Smooth muscle cell (in vitro differentiated cells): ENCODE measurements at regions not wholly inside any gene's neighbourhood (a gene's known extent, or its start where the extent isn't known, plus 50 kb on each side); places are given as distances from the start of the nearest gene placed in this dataset.

Source experiments
- DNase-seq: peaks from one replicate; lab custom pipeline; 2025; ENCODE audit not compliant: unreplicated experiment; lab: John Stamatoyannopoulos, UW
- H2AFZ ChIP-seq: fragments of 200-600 bp; sonication (generic); 2 replicates; pipeline ENCODE4 v1.6.0; 2016; ENCODE audit warnings: antibody characterized with exemption, low read depth, mild to moderate bottlenecking
- H3F3A ChIP-seq: fragments of 200-600 bp; sonication (generic); 2 replicates; pipeline ENCODE4 v1.6.0; 2017; ENCODE audit warnings: antibody characterized with exemption, low read depth
- H3K27ac ChIP-seq: fragments of 200-600 bp; sonication (generic); 2 replicates; pipeline ENCODE4 v1.5.1; 2016; ENCODE audit warnings: low read depth, mild to moderate bottlenecking
- H3K27me3 ChIP-seq: fragments of 200-600 bp; sonication (generic); 2 replicates; pipeline ENCODE4 v1.6.1; 2016; ENCODE audit warnings: low read depth, mild to moderate bottlenecking
- H3K36me3 ChIP-seq: fragments of 200-600 bp; sonication (generic); 2 replicates; pipeline ENCODE4 v1.5.1; 2016; ENCODE audit warnings: low read depth
- H3K4me1 ChIP-seq: fragments of 200-600 bp; sonication (generic); 2 replicates; pipeline ENCODE4 v1.5.1; 2016; ENCODE audit warnings: low read depth
- H3K4me2 ChIP-seq: fragments of 200-600 bp; sonication (generic); 2 replicates; pipeline ENCODE4 v1.6.0; 2016; ENCODE audit warnings: mild to moderate bottlenecking
- H3K4me3 ChIP-seq: fragments of 200-600 bp; sonication (generic); 2 replicates; pipeline ENCODE4 v1.5.1; 2016; ENCODE audit warnings: mild to moderate bottlenecking
- H3K79me2 ChIP-seq: fragments of 200-600 bp; sonication (generic); 2 replicates; pipeline ENCODE4 v1.6.0; 2016; ENCODE audit warnings: low read depth, mild to moderate bottlenecking
- H3K9ac ChIP-seq: fragments of 200-600 bp; sonication (generic); 2 replicates; pipeline ENCODE4 v1.6.0; 2016; ENCODE audit warnings: low read depth
- H3K9me3 ChIP-seq: fragments of 200-600 bp; sonication (generic); replicated peaks from 2 replicates; pipeline ENCODE4 v1.5.1; 2016; ENCODE audit warnings: low read depth
- H4K20me1 ChIP-seq: fragments of 200-600 bp; sonication (generic); 2 replicates; pipeline ENCODE4 v1.6.0; 2016; ENCODE audit warnings: low read depth
- CTCF ChIP-seq: fragments of 200-600 bp; sonication (generic); IDR thresholded peaks from 2 replicates; pipeline ENCODE4 v1.5.1; 2017; ENCODE audit warnings: borderline replicate concordance, mild to moderate bottlenecking, antibody characterized with exemption; ENCODE audit not compliant: insufficient read depth, poor library complexity, severe bottlenecking
- WGBS: methylation state at CpG from one replicate; pipeline ENCODE4 v1.1.7; 2016; ENCODE audit warnings: low lambda C conversion rate; 5-methylcytosine and 5-hydroxymethylcytosine counted together

DNA sequence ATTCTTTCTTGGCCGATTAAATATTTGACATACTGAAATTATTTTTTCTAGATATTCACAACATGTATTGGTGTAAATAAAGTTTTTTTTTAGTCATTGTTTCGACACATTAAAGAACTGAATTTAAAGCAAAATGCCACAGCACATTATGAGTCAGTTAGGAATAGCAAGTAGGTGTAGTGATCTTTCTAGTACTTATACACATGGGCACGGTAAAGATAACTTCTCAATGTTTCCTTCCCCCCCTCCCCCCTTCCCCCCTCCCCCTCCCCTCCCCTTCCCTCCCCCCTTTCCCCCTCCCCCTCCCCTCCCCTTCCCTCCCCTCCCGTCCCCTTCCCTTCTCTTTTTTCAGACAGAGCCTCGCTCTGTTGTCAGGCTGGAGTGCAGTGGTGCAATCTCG, 1269.9 kb downstream of the ADGRL3 start:
- 95% methylated on average over 3 of the region's 6 CpGs for WGBS
- DNase-seq = no peak
- Histone ChIP-seq H3K27ac (no peak overlapping the region), H3K27me3 (no peaks in the 10 kb centered on the region), H3K9me3 (no peaks in the 10 kb centered on the region), H3K4me1 (no peaks in the 10 kb centered on the region), H3F3A (no peaks in the 10 kb centered on the region), H3K36me3 (no peaks in the 10 kb centered on the region), H3K79me2 (no peaks in the 10 kb centered on the region), H2AFZ (no peak overlapping the region), H3K4me2 (no peak overlapping the region), H4K20me1 (no peaks in the 10 kb centered on the region), H3K4me3 (no peak overlapping the region), H3K9ac (no peak overlapping the region)
- no peak for TF ChIP-seq CTCF

- Histone ChIP-seq H3K4me1 (no peaks in the 10 kb centered on the region), H3K27ac (no peak overlapping the region), H3K36me3 (no peaks in the 10 kb centered on the region), H3K4me2 (no peak overlapping the region), H3K9me3 (no peaks in the 10 kb centered on the region), H3K4me3 (no peak overlapping the region), H3F3A (no peaks in the 10 kb centered on the region), H3K9ac (no peak overlapping the region), H2AFZ (peak overlapping the region; percentile 51), H4K20me1 (no peaks in the 10 kb centered on the region), H3K27me3 (no peaks in the 10 kb centered on the region), H3K79me2 (no peaks in the 10 kb centered on the region)
- DNase-seq = no peak
- no peak for TF ChIP-seq CTCF
Measured at GRCh38 chr4:62461961-62462360, 1261.8 kb downstream of the ADGRL3 start.

DNA sequence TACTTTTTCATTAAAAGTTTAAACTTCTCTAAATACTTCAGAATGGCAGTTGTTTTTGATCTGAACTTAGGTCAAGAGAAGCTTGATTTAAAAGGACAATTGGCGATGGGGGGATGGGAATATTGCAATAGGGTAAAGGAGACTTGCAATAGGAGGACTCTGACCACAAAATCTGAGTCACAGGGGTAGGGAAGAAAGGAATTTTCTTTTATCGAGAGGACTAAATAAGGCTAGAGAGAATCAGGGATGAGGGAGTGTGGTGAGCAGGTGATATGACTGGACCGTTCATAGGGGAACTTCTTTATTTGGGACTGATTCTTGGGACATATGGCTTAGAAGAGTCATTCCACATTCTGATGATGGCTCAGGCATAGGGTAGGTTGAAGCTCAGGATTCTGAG, 1260.2 kb downstream of the ADGRL3 start:
- TF ChIP-seq CTCF = no peak
- H3K9ac ChIP-seq = no peak overlapping the region
- no peaks in the 10 kb centered on the region for H3K79me2 ChIP-seq
- no peaks in the 10 kb centered on the region for H3K4me1 ChIP-seq
- no peak overlapping the region for H3K4me3 ChIP-seq
- DNase-seq = no peak
- H3F3A ChIP-seq = no peaks in the 10 kb centered on the region
- no peak overlapping the region for H2AFZ ChIP-seq
- no peak overlapping the region for H3K4me2 ChIP-seq
- no peaks in the 10 kb centered on the region for H4K20me1 ChIP-seq
- WGBS = 70% methylated on average over 3 of the region's 3 CpGs
- H3K9me3 ChIP-seq = no peaks in the 10 kb centered on the region
- H3K27ac ChIP-seq = no peak overlapping the region
- no peaks in the 10 kb centered on the region for H3K36me3 ChIP-seq
- H3K27me3 ChIP-seq = no peaks in the 10 kb centered on the region

GRCh38 chr4:62457356-62457755, 1257.2 kb downstream of the ADGRL3 start:
- Histone ChIP-seq H3K9me3 (no peaks in the 10 kb centered on the region), H3K4me3 (no peak overlapping the region), H3K27ac (peak overlapping the region; percentile 15), H3K27me3 (no peaks in the 10 kb centered on the region), H2AFZ (peak overlapping the region; percentile 9), H3K9ac (no peak overlapping the region), H3K79me2 (no peaks in the 10 kb centered on the region), H3K36me3 (no peaks in the 10 kb centered on the region), H3K4me2 (no peak overlapping the region), H3K4me1 (no peaks in the 10 kb centered on the region), H4K20me1 (no peaks in the 10 kb centered on the region), H3F3A (no peaks in the 10 kb centered on the region)
- WGBS = 39% methylated on average over 5 of the region's 5 CpGs
- no peak for DNase-seq
- no peak for TF ChIP-seq CTCF
